Adrenal gland (tissue), 9 donors: ENCODE measurements at regions not wholly inside any gene's neighbourhood (a gene's known extent, or its start where the extent isn't known, plus 50 kb on each side); places are given as distances from the start of the nearest gene placed in this dataset.

Source experiments
- DNase-seq, 7 donors: peaks; one replicate each; pipeline ENCODE4 v3.0.0-alpha.2; 2019 to 2020
- H3K27ac ChIP-seq, 5 donors: fragments of 200-600 bp; sonication (generic) in 4 of 5; 1 replicate in 3 of 5; 2 replicates in 2 of 5; pipeline versions ENCODE4 v1.5.1 to v1.8.0; 2016 to 2020; ENCODE audit warnings: mild to moderate bottlenecking in 1 of 5
- H3K27me3 ChIP-seq: fragments of 200-600 bp; 2 replicates; pipeline ENCODE4 v1.8.0; 2021
- H3K36me3 ChIP-seq, 2 donors: fragments of 200-600 bp; replicated peaks in 1 of 2; 1 replicate in 1 of 2; 2 replicates in 1 of 2; pipeline versions ENCODE4 v1.5.1 to v1.8.0; 2018 to 2022
- H3K4me1 ChIP-seq, 2 donors: fragments of 200-600 bp; replicated peaks in 1 of 2; 1 replicate in 1 of 2; 2 replicates in 1 of 2; pipeline versions ENCODE4 v1.5.1 to v1.8.0; 2018 to 2021
- H3K4me3 ChIP-seq, 4 donors: fragments of 200-600 bp; sonication (generic) in 3 of 4; one replicate each; pipeline ENCODE4 v1.5.1; 2016 to 2018
- H3K9me3 ChIP-seq, 3 donors: fragments of 200-600 bp; sonication (generic) in 1 of 3; replicated peaks in 1 of 3; 1 replicate in 2 of 3; 2 replicates in 1 of 3; pipeline versions ENCODE4 v1.5.1 to v1.8.0; 2016 to 2021
- POLR2A ChIP-seq, 2 donors: fragments of 450-650 bp; IDR thresholded peaks; one replicate each; pipeline ENCODE4 v1.6.1; 2017; ENCODE audit warnings: antibody characterized with exemption in 2 of 2, mild to moderate bottlenecking in 2 of 2, moderate library complexity in 1 of 2
- WGBS, 4 donors: extraction: QIAGEN DNeasy Blood & Tissue Kit in 2 of 4; methylation state at CpG; one replicate each; pipeline versions ENCODE4 v1.1.5 to v1.1.7; 2013 to 2017; 5-methylcytosine and 5-hydroxymethylcytosine counted together
- intact Hi-C, 2 donors: fragments of 100-400 bp; cut with DNase I; formaldehyde crosslinking; loops; one replicate each; pipeline versions ENCODE4 v1.14.1 to v1.15.0; 2022 to 2023
- TF ChIP-seq, protein P1 (sequence below), 6 experiments: fragments of 450-650 bp in 4 of 6; fragments of 200-600 bp in 2 of 6; sonication (generic) in 1 of 6; IDR thresholded peaks; 1 replicate in 5 of 6; 2 replicates in 1 of 6; pipeline versions ENCODE4 v1.5.1 to v1.8.0; 2016 to 2021; ENCODE audit warnings: antibody characterized with exemption in 6 of 6, mild to moderate bottlenecking in 2 of 6, moderate library complexity in 1 of 6
- donor health status: healthy with polysubstance abuse.
- donor health status: Bipolar disorder and iron deficiency.
- donor health status: DM: yes; HTN: yes; CAD: no.
- donor health status: DM: no; HTN: no; CAD: no.
- donor health status: DM: no; HTN: no; CAD: no.

DNA sequence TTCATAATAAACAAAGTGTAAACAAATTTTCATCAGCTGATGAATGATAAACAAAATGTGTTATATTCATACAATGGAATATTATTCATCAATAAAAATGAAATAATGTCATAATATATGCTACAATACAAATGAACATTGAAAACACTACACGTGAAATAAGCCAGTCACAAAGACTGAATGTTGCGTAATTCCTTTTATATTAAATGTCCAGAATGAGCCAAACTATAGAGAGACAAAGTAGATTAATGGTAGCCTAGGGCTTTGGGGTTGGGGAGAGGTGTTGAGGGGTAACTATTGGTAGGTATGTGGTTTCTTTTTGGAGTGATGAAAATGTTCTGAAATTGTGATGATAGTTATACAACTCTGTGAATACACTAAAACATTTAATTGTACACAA is 292.9 kb upstream of the PDZRN3 start:
- no peak overlapping the region for H3K4me3 ChIP-seq
- no peaks in the 10 kb centered on the region for H3K36me3 ChIP-seq
- H3K9me3 ChIP-seq, result no peaks in the 10 kb centered on the region
- TF ChIP-seq, protein P1, sequence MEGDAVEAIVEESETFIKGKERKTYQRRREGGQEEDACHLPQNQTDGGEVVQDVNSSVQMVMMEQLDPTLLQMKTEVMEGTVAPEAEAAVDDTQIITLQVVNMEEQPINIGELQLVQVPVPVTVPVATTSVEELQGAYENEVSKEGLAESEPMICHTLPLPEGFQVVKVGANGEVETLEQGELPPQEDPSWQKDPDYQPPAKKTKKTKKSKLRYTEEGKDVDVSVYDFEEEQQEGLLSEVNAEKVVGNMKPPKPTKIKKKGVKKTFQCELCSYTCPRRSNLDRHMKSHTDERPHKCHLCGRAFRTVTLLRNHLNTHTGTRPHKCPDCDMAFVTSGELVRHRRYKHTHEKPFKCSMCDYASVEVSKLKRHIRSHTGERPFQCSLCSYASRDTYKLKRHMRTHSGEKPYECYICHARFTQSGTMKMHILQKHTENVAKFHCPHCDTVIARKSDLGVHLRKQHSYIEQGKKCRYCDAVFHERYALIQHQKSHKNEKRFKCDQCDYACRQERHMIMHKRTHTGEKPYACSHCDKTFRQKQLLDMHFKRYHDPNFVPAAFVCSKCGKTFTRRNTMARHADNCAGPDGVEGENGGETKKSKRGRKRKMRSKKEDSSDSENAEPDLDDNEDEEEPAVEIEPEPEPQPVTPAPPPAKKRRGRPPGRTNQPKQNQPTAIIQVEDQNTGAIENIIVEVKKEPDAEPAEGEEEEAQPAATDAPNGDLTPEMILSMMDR (IDR thresholded peaks at IDR 0.05), result no peak
- no peak for TF ChIP-seq POLR2A (IDR thresholded peaks at IDR 0.05)
- no peak overlapping the region for H3K27ac ChIP-seq
- intact Hi-C loops, result no loop called here
- DNase-seq, result no peak
- no peaks in the 10 kb centered on the region for H3K4me1 ChIP-seq
- 83 to 89% (median 85%) methylated on average over 2 of the region's 2 CpGs for WGBS, 4 donors
- H3K27me3 ChIP-seq, result no peaks in the 10 kb centered on the region

- no peaks in the 10 kb centered on the region for H3K36me3 ChIP-seq
- H3K9me3 ChIP-seq, result no peaks in the 10 kb centered on the region
- whole genome bisulfite sequencing, 4 donors, result 90 to 94% (median 92%) methylated on average over 2 of the region's 2 CpGs
- TF ChIP-seq, protein P1 (IDR thresholded peaks at IDR 0.05), result no peak
- TF ChIP-seq POLR2A (IDR thresholded peaks at IDR 0.05), result no peak
- intact Hi-C loops, result no loop called here
- DNase-seq, result no peak
- no peak overlapping the region for H3K4me3 ChIP-seq
- no peak overlapping the region for H3K27ac ChIP-seq
- no peaks in the 10 kb centered on the region for H3K27me3 ChIP-seq
- H3K4me1 ChIP-seq, result no peaks in the 10 kb centered on the region
Measured at GRCh38 chr3:73915886-73916285, 291.1 kb upstream of the PDZRN3 start.

DNA sequence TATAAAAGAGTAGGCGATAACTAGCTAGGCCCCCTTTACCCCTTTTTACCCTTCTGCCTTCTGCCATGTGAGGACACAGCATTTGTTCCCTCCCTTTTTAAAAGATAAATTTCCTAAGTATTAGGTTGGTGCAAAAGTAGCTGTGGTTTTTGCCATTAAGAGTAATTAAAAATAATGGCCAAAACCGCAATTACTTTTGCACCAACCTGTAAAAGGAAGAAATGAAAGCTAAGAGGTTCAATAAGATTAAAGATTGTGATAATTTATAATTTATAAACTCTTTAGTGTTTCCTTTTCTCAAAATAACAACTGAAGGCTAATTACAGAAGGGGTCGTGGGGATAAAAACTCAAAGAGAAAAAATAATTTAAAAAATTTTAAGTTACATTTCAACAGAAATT is 283.5 kb upstream of the PDZRN3 start:
- H3K4me3 ChIP-seq, result no peak overlapping the region
- no peaks in the 10 kb centered on the region for H3K4me1 ChIP-seq
- intact Hi-C loops, result no loop called here
- no peaks in the 10 kb centered on the region for H3K9me3 ChIP-seq
- WGBS, 4 donors, result 74 to 91% (median 88%) methylated on average over 3 of the region's 3 CpGs
- H3K27me3 ChIP-seq, result no peaks in the 10 kb centered on the region
- DNase-seq, result no peak
- TF ChIP-seq, protein P1 (IDR thresholded peaks at IDR 0.05), result no peak
- no peak for TF ChIP-seq POLR2A (IDR thresholded peaks at IDR 0.05)
- no peak overlapping the region for H3K27ac ChIP-seq
- H3K36me3 ChIP-seq, result no peaks in the 10 kb centered on the region

- no peaks in the 10 kb centered on the region for H3K36me3 ChIP-seq
- no peaks in the 10 kb centered on the region for H3K27me3 ChIP-seq
- no peaks in the 10 kb centered on the region for H3K4me1 ChIP-seq
- TF ChIP-seq, protein P1 (IDR thresholded peaks at IDR 0.05), result no peak
- no peak for TF ChIP-seq POLR2A (IDR thresholded peaks at IDR 0.05)
- intact Hi-C loops, result no loop called here
- H3K27ac ChIP-seq, result no peak overlapping the region
- no peak overlapping the region for H3K4me3 ChIP-seq
- no peaks in the 10 kb centered on the region for H3K9me3 ChIP-seq
- no peak for DNase-seq
- 66 to 82% (median 71%) methylated on average over 2 of the region's 2 CpGs for WGBS, 4 donors
Measured at GRCh38 chr3:73901686-73902085, 276.9 kb upstream of the PDZRN3 start.
